Activated naive CD4-positive, alpha-beta T cell (primary cell): ENCODE measurements at regions not wholly inside any gene's neighbourhood (a gene's known extent, or its start where the extent isn't known, plus 50 kb on each side); places are given as distances from the start of the nearest gene placed in this dataset.

Source experiments
- DNase-seq, 4 experiments: peaks; one replicate each; lab custom pipeline; 2025; lab: John Stamatoyannopoulos, UW

DNA sequence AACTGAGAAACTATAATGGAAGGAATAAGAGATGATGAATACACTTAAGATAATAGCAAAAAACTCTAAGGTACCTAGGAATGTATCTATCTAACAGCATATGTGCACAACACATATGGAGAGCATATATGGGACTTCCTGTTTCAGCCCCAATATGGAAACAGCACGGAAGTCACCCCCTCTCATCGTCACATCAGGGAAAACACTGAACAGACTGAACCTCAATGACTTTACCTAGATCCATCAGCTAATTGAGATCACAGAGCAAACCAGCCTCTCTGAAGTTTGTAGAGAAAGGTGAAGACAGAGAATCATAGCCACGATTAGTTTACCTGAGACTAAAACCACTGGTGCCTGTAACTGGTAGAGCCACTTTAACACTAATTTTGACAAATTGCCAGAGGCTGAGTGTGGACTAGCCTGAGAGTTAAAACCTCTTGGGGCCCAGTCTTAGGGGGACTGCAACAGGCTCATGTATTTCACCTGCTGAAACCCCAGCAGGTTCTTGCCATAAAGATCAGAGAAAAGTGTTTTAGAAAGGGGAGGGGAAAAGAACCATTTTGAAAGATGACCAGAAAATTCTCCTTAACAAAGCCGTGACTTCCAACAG is 722.6 kb downstream of the TBC1D22A start:
- no peak for DNase-seq

DNA sequence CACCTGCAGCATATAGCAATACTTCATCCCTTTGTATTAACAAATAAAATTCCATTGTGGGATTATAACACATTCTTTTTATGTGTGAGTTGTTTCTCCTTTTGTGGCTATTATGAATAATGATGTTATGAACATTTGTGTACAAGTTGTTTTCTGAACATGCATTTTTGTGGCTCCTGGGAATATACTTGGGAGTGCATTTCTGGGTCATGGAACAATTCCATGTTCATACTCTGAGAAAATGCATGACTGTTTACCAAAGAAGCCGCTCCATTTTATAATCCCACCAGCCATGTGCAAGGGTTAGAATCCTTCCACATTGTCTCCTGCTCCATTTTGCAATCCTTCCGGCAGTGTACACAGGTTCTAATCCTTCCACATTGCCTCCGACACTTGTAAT is 713.8 kb downstream of the TBC1D22A start:
- DNase-seq = no peak

DNA sequence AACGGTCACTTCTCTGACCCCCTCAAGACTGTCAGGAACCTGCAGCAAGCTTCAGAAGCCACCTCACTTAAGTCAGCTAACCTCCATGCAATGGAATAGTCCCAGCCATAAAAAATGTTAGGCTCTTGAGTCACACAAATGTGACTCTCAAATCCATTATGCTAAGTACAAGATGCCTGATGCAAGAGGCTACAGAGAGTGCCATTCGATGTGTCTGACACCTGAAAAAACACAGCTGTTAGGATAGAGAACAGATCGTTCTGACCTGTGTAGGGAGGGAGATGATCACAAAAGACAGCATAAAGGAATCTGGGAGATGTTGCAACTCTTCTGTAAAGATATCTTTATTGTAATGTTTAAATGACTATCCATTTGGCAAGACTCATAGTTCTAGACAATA is 712.4 kb downstream of the TBC1D22A start:
- no peak for DNase-seq

DNA sequence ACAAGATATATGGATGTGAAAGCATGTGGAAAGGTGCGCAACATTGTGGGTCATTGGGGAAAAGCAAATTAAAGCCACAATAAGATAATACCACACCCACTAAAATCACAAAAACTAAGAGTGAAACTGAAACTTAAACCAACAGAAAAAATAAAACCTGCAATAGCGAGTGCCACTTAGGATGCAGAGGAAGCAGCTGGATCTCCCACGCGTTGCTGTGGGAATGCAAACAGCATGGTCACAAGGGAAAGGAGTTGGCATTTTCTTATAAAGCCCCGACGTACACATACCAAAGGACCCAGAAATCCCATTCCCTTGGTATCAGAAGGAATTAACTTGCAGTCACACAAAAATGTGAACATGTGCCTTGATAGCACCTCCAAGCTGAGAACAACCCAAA is 712.0 kb downstream of the TBC1D22A start:
- no peak for DNase-seq

DNA sequence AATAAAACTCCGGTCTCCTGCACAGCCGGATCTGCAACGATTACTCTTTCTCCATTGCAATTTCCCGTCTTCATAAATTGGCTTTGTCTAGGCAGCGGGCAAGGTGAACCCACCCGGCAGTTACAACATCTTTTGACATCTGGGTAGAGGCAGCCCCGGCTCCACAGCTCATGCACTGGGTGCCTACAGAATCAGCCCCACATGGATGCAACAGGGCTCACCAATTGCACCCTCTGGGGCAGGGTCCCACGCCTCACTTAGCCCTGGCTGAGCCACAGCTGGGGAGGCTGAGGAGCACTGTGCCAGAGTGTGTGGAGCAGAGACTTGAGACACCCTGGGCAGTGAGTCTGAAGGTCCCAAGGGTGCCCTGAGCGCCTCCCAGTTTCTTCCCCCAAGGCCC is 710.2 kb downstream of the TBC1D22A start:
- DNase-seq = no peak

DNA sequence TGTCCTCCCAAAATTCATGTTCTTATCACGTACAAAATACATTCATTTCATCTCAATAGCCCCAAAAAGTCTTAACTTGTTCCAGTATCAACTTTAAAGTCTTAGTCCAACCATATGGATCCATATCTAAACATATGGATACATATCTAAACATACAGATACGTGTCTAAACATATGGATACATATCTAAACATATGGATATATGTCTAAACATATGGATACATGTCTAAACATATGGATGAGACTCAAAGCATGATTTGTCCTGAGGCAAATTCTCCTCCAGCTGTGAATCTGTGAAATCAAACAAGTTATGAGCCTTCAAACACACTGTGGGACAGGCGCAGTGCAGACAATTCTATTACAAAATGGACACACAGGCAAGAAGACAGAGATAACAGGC is 709.0 kb downstream of the TBC1D22A start:
- no peak for DNase-seq

DNA sequence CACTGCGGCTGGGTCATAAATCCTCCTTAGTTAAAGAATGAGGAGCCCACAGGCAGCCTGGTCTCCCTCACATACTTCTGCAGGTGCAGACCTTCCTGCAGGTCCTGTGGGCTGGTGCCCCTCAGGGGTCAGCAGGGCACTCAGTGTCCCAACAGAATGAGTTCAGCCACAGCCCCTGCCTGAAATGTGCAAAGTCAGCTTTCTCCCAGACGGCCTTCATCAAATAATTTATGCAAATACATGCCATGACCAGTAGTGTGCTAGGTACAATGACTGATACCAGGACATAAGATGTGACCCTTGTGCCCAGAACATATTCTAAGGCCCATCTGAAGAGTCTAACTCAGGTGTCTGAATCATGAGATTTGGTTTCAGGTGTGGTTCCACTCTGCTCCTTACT is 703.4 kb downstream of the TBC1D22A start:
- DNase-seq = no peak

DNA sequence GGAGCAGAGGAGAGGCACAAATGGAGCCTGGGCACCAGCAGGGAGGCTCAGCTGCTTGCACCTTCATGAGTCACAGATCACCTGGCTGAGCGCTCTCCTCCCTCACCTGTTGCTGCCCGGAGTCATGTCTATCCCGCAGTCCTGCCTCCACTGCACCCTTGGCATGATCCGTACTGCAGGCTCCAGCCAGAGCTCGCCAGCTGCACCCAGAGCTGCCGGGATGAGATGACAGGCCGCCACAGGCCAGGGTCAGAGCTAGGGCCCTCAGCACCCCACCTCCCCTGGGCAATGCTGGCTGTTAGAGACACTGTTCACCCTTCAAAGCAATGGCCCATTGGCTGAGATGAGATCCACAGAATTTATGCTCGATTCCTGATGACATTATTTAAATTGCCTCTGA is 702.8 kb downstream of the TBC1D22A start:
- no peak for DNase-seq

DNA sequence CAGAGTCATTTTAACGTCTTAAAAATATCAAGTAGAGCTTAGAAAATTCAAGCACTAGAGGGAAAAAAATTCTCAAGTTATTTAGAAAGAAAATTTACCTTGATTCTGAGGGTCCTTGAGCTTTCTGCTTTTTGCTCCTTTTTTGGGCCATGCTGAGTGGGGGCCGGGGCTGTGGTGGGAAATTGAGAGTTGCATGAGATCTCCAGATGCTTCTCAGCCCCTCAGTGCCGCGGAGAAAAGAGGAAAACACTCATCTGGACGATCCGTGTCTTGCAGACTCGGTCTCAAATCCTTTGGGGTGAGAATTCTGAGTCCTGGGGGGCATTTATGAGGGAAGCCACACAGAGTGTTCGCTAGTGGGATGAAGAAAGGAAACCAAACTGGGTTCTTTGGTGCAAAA is 700.8 kb downstream of the TBC1D22A start:
- DNase-seq = no peak

DNA sequence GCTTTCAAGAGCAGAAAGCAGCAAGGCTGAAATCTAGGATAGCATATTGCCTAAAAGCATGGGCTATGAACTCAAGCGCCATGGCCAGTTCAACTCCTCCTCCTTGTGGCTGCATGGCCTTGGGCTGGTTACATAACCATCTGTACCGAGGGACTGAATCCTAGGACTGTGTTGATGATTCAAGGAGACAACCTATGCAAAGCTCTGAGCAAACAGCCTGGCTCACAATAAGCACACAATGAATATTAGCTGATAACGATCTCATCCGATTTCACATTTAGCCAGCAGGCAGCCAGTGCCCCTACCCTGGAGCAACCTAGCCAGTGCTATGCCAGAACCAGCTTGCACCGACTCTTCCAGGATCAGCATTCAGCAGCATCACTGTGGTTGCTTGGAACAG is 698.4 kb downstream of the TBC1D22A start:
- DNase-seq = no peak

DNA sequence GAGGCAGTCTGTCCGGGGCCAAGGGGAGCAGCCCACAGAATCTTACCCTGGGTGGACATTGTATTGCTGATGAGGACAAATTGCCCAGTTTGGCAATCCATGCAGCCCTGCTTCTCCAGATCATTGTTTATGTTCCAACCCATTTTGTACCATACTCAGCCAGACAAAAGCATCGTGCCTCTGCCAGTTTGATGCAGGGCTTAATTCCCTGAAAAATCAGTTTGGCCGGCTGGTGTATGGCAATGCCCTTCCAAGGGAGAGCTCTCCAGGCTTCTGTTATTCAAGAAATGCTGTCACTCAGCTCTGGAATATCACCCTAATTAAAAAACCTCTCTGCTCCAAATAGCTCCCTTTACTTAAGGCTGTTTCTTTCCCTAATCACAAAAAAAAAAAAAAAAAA is 697.7 kb downstream of the TBC1D22A start:
- DNase-seq = no peak

DNA sequence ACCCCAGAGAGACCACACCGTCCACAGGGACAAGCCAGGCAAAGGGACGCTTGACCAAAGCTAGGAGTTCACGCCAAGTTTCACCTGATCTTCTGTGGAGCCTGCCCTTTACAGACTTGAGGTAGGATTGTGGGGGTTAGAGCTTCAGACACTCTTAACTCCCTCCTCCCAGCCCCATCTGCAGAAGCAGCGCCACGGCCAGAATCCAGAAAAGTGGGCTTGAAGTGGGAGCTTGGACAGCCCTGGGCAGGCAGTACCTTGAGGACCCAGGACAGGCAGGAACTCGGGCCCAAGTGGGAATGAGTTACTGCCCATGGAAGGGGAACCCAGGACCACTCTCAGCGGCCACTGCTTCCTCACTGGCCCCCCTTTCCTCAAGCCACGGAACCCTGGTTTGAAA is 695.9 kb downstream of the TBC1D22A start:
- no peak for DNase-seq

DNA sequence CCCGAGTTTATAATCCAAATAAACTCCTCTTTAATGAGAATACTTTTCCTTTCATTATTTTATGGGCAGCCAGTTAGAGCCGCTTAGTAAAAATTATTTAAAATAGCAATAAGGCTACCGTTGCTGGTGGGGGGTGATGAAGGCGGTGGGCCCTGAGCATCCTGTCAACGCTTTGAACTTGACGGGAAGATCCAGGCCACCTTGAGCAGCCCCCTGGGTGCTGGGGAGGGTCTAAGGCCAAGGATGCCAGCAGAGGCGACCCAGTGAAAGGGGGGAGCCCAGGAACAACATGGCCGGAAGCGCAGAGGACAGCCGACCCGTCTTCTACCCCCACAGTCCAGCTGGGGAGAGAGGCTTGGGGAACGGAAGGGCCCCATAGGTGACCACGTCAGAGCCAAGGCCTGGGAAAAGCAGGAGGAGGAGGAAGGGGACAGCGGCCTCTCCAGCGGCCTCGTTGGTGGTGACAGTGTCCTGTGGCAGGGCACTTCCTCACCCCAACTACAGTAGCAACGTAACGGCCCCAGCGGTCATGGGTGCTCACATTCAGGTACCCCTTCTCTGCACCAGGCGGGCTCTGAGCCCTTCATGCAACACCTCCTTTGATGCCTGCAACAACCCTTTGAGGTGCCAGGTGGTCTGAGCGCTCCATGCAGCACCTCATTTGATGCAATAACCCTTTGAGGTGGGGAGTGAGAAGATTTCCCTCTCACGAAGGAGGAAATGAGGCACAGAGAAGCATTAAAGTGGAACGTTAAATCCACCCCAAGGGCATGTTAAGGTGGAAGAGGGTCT is 695.3 kb downstream of the TBC1D22A start:
- DNase-seq = no peak

DNA sequence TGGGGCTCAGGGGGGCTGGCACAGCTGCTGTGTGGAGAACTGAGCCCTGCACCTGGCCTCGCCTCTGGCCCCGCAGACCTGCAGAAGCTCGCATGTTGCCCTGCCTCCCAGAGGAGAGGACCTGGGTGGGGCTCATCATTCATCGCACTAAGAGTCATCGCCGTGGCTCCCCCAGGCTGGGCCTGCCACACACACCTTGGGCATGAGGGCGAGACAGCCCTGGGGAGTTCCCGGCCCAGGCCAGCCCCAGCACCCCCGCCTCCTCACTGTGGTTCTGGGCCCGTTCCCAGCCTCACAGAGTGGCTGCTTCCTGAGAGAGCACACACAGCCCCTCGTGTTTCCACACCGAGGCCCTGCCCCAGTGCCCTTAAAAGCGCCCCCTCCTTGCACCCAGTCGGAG is 694.6 kb downstream of the TBC1D22A start:
- no peak for DNase-seq

DNA sequence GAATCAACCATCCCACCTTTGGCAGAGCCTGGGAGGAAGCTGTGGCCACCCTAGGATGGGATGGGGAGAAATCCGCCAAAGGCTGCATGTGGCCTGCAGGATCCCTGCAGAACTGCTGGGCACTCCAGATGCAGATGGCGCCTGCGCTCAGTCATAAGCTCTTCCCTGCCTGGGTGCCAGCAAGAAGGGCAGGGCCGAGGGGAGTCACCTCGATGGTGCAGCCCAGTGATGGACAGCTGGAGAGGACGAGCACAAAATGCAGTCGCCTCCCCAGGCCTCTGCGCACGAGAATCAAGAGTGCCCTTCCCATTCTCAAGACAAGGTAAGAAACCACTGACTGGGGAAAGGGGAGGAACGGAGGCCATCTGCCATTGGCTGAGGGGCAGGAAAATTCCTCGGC is 693.6 kb downstream of the TBC1D22A start:
- no peak for DNase-seq

DNA sequence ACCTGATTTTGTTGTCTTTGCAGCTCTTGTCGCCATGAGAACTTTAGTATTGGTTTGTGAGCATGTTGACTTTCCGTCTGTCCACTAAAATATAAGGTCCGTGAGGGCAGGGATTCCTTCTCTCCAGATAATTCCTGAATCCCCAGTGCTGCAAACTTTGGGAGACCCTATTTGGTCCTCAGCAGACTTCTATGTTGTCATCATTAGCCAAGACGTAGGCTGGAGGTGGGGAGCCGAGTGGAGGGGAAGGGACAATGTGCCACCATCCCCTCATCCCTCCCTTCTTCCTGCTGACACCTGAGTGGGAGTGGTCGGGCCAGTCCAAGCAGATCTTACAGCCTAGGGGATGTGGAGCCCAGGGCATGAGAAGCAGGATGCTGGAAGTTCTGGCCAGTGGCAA is 690.6 kb downstream of the TBC1D22A start:
- DNase-seq = no peak

DNA sequence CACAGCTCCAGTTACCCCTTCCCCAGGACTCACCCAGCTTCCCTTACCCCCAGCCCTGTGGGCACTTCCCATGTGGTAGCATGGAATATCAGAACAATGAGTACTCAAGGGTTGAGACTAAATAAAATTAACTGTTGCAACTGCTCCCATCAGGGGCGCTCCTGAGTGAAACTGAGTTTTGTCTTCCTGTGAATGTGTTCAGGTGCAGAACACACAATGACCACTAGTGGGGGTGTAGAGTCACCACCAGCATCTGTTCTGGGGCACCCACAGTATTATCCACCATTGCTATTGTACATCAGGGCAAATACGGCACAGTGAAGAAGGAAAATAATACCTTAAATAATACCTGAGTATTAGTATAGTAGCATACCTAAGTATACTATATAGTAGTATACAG is 689.7 kb downstream of the TBC1D22A start:
- DNase-seq = no peak

DNA sequence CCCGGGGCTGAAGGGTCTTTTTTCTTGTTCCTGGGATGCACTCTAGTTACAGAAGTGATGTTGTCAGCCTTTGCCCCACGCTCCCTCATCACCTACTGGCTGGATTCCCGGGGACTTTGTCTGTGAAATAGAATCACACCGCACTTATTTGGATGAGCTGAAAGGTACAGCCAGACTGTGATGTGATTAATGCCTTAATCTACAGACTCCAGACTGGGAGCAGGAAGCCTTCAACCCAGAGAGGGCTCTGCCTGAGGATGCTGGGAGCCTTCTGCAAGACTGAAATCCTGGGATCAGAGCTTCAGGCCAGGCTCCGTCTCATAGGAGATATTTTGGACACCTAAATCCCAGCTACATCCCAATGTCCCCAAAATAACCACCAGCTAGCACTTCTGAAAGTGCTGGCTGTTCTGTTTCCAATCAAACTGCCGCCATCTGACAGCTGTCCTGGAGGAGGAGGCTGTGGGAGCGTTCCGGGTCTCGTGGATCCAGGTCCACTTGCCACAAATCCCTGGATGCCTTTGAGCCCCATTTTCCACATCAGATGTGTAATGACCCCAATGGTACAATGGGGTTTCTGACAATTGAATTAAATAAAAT is 688.5 kb downstream of the TBC1D22A start:
- no peak for DNase-seq

DNA sequence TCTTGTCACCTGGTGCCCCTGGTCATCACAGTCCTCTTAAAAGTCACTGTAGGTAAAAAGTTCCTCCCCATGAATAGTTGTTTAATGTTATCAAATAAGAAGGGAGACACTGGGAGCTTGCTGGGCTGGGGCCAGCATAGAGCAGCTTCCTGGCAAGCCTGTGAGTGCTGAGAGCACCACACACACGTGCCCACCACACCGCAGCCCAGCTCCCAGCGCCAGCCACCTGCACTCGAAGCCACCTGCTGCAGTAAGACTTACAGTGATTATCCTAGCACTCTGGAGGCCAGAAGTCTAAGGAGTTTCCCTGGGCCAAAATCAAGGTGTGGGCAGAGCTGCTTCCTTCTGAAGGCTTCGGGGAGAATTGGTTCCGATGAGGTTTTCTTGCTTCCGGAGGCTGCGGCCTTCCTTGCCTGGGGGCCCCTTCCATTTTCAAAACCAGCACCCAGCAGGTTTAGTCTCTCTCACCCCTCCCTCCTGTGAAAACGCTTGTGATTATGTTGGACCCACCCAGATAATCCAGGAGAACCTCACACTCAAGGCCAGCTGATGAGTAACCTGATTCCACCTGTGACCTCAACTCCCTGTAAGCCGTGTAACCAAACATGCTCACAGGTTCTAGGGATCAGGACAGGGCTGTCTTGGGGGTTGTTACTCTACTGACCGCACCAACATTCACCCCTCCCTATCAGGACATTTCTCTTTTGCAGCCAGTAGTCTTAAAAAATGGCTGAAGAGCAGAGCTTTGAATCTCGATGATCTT is 687.2 kb downstream of the TBC1D22A start:
- DNase-seq = no peak

DNA sequence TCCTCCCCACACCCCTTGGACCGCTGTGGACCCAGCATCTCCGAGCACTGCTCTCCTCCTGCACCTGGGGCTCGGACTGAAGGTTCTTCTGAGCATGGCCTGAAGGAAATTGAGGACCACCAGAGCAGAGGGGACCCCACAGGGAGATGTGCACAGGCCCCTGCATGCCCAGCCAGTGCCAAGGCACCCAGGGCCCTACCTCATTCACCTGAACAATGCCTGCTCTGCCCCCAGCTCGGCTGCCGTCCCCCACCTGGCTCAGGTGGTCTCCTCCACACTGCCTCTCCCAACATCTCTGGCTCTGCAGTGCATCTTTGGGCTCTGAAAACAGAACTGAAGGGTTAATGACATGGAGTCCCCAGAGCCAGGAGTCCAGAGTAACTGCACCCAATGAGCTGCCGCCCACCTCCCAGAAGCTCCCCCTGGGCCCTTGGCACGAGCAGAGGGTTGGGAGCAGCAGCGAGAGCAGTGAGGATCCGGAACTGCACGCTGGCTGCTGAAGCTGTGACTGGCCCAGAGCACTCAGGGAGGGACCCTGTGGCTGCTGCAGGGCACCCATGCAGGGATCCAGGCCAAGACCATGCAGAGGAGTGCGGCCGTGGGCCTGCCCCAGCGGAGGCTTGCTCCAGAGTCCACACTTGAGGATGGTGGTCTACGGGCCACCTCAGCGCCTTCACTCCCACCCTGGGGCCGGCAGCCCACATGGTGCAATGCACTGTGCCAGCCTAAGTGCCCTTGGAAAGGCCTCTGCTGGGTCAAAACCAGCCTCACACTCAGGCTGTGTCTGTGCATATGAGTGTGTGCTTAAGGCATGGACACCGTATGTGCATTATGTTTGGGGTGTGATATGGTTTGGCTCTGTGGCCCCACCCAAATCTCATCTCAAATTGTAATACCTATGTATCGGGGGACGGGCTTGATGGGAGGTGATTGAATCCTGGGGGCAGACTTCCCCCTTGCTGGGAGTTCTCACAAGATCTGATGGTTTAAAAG is 686.1 kb downstream of the TBC1D22A start:
- DNase-seq = no peak
